ENCODE measurements at regions not wholly inside any gene's neighbourhood (a gene's known extent, or its start where the extent isn't known, plus 50 kb on each side); places are given as distances from the start of the nearest gene placed in this dataset.

GRCh38 chr2:2877427-2877826 is 500.2 kb downstream of the EIPR1 start:
- no peak for TF ChIP-seq CTCF (IDR thresholded peaks at IDR 0.05)
- Mint-ChIP-seq H3K4me1 (ENCODE audit: low read depth) (no peaks in the 10 kb centered on the region), H3K4me3 (ENCODE audit: unreplicated experiment) (no peak overlapping the region), H3K9me3 (ENCODE audit: low read depth) (peaks cover 5% of the 10 kb centered on the region), H3K36me3 (ENCODE audit: low read depth) (no peaks in the 10 kb centered on the region), H3K27ac (ENCODE audit: unreplicated experiment) (no peak overlapping the region), H3K27me3 (ENCODE audit: low read depth) (peaks cover 5% of the 10 kb centered on the region)
- no peak for DNase-seq (ENCODE audit: low spot score)

GRCh38 chr2:2876331-2877221 is 501.0 kb downstream of the EIPR1 start:
- Mint-ChIP-seq H3K36me3 (ENCODE audit: low read depth) (no peaks in the 10 kb centered on the region), H3K4me1 (ENCODE audit: low read depth) (no peaks in the 10 kb centered on the region), H3K27me3 (ENCODE audit: low read depth) (peaks cover 5% of the 10 kb centered on the region), H3K27ac (ENCODE audit: unreplicated experiment) (no peak overlapping the region), H3K4me3 (ENCODE audit: unreplicated experiment) (no peak overlapping the region), H3K9me3 (ENCODE audit: low read depth) (peaks cover 2% of the 10 kb centered on the region)
- no peak for TF ChIP-seq CTCF (IDR thresholded peaks at IDR 0.05)
- DNase-seq (ENCODE audit: low spot score): no peak

GRCh38 chr2:2875831-2876230 is 501.8 kb downstream of the EIPR1 start:
- DNase-seq (ENCODE audit: low spot score): no peak
- Mint-ChIP-seq H3K36me3 (ENCODE audit: low read depth) (no peaks in the 10 kb centered on the region), H3K27me3 (ENCODE audit: low read depth) (peaks cover 7% of the 10 kb centered on the region), H3K9me3 (ENCODE audit: low read depth) (peaks cover 2% of the 10 kb centered on the region), H3K4me3 (ENCODE audit: unreplicated experiment) (no peak overlapping the region), H3K4me1 (ENCODE audit: low read depth) (no peaks in the 10 kb centered on the region), H3K27ac (ENCODE audit: unreplicated experiment) (no peak overlapping the region)
- TF ChIP-seq CTCF (IDR thresholded peaks at IDR 0.05): no peak

- DNase-seq (ENCODE audit: low spot score): no peak
- no peak for TF ChIP-seq CTCF (IDR thresholded peaks at IDR 0.05)
- H3K27me3 Mint-ChIP-seq (ENCODE audit: low read depth): peaks cover 7% of the 10 kb centered on the region
- H3K27ac Mint-ChIP-seq (ENCODE audit: unreplicated experiment): no peak overlapping the region
- H3K36me3 Mint-ChIP-seq (ENCODE audit: low read depth): no peaks in the 10 kb centered on the region
- H3K4me1 Mint-ChIP-seq (ENCODE audit: low read depth): no peaks in the 10 kb centered on the region
- H3K9me3 Mint-ChIP-seq (ENCODE audit: low read depth): peaks cover 2% of the 10 kb centered on the region
- H3K4me3 Mint-ChIP-seq (ENCODE audit: unreplicated experiment): no peak overlapping the region
These were observed 502.3 kb downstream of the EIPR1 start for GRCh38 chr2:2875296-2875695.

GRCh38 chr2:2874805-2875204 is 502.8 kb downstream of the EIPR1 start:
- peaks cover 7% of the 10 kb centered on the region for H3K27me3 Mint-ChIP-seq (ENCODE audit: low read depth)
- H3K36me3 Mint-ChIP-seq (ENCODE audit: low read depth): no peaks in the 10 kb centered on the region
- H3K4me1 Mint-ChIP-seq (ENCODE audit: low read depth): no peaks in the 10 kb centered on the region
- no peak overlapping the region for H3K27ac Mint-ChIP-seq (ENCODE audit: unreplicated experiment)
- peaks cover 2% of the 10 kb centered on the region for H3K9me3 Mint-ChIP-seq (ENCODE audit: low read depth)
- TF ChIP-seq CTCF (IDR thresholded peaks at IDR 0.05): no peak
- no peak for DNase-seq (ENCODE audit: low spot score)
- H3K4me3 Mint-ChIP-seq (ENCODE audit: unreplicated experiment): no peak overlapping the region

All from chondrocyte (in vitro differentiated cells).